Hepatocyte (in vitro differentiated cells): ENCODE measurements at regions not wholly inside any gene's neighbourhood (a gene's known extent, or its start where the extent isn't known, plus 50 kb on each side); places are given as distances from the start of the nearest gene placed in this dataset.

ENCODE experiments used
- DNase-seq: peaks from one replicate; pipeline ENCODE4 v3.0.0-alpha.2; 2016; ENCODE audit warnings: low spot score
- H2AFZ ChIP-seq: fragments of 200-600 bp; sonication (generic); 2 replicates; pipeline ENCODE4 v1.6.0; 2016; ENCODE audit warnings: antibody characterized with exemption, mild to moderate bottlenecking
- H3K27ac ChIP-seq: fragments of 200-600 bp; sonication (generic); 2 replicates; pipeline ENCODE4 v1.5.1; 2016; ENCODE audit warnings: mild to moderate bottlenecking
- H3K27me3 ChIP-seq: fragments of 200-600 bp; sonication (generic); 2 replicates; pipeline ENCODE4 v1.6.1; 2016
- H3K36me3 ChIP-seq: fragments of 200-600 bp; sonication (generic); replicated peaks from 2 replicates; pipeline ENCODE4 v1.5.1; 2016; ENCODE audit warnings: low read depth; ENCODE audit not compliant: insufficient read depth
- H3K4me1 ChIP-seq: fragments of 200-600 bp; sonication (generic); 2 replicates; pipeline ENCODE4 v1.5.1; 2016; ENCODE audit warnings: mild to moderate bottlenecking, moderate library complexity; ENCODE audit not compliant: insufficient read depth
- H3K4me2 ChIP-seq: fragments of 200-600 bp; sonication (generic); 2 replicates; pipeline ENCODE4 v1.6.0; 2016
- H3K4me3 ChIP-seq: fragments of 200-600 bp; sonication (generic); 2 replicates; pipeline ENCODE4 v1.5.1; 2016; ENCODE audit warnings: mild to moderate bottlenecking
- H3K79me2 ChIP-seq: fragments of 200-600 bp; sonication (generic); 2 replicates; pipeline ENCODE4 v1.6.0; 2017; ENCODE audit warnings: mild to moderate bottlenecking
- H3K9me2 ChIP-seq: fragments of 200-600 bp; sonication (generic); replicated peaks from 2 replicates; pipeline ENCODE4 v1.6.0; 2017; ENCODE audit warnings: mild to moderate bottlenecking; ENCODE audit not compliant: insufficient read depth
- H3K9me3 ChIP-seq: fragments of 200-600 bp; sonication (generic); 2 replicates; pipeline ENCODE4 v1.5.1; 2016; ENCODE audit warnings: low read depth, mild to moderate bottlenecking
- H4K20me1 ChIP-seq: fragments of 200-600 bp; sonication (generic); 2 replicates; pipeline ENCODE4 v1.6.0; 2016; ENCODE audit warnings: mild to moderate bottlenecking; ENCODE audit not compliant: insufficient read depth, poor library complexity, severe bottlenecking
- EZH2 ChIP-seq: fragments of 200-600 bp; sonication (generic); IDR thresholded peaks from 2 replicates; pipeline ENCODE4 v1.6.1; 2016; ENCODE audit warnings: antibody characterized with exemption, mild to moderate bottlenecking, borderline replicate concordance
- EZH2phosphoT487 ChIP-seq: fragments of 200-600 bp; sonication (generic); IDR thresholded peaks from one replicate; pipeline ENCODE4 v1.6.1; 2018; ENCODE audit warnings: antibody characterized with exemption, mild to moderate bottlenecking, low read depth, moderate library complexity; ENCODE audit not compliant: unreplicated experiment, severe bottlenecking
- WGBS: methylation state at CpG from one replicate; pipeline ENCODE4 v1.1.6; 2016; ENCODE audit warnings: low lambda C conversion rate; ENCODE audit errors: missing lambda C conversion rate; 5-methylcytosine and 5-hydroxymethylcytosine counted together
- TF ChIP-seq, protein P1 (sequence below): fragments of 200-600 bp; sonication (generic); IDR thresholded peaks from 2 replicates; pipeline ENCODE4 v1.5.1; 2016; ENCODE audit warnings: antibody characterized with exemption, mild to moderate bottlenecking; ENCODE audit not compliant: poor library complexity

- H3K4me3 ChIP-seq = no peak overlapping the region
- peaks cover 21% of the 10 kb centered on the region for H3K4me1 ChIP-seq
- H3K79me2 ChIP-seq = no peaks in the 10 kb centered on the region
- no peak overlapping the region for H3K27ac ChIP-seq
- H3K9me3 ChIP-seq = no peaks in the 10 kb centered on the region
- peak; percentile 16 for DNase-seq
- WGBS = 71% methylated on average over 1 of the region's 1 CpG
- no peaks in the 10 kb centered on the region for H3K36me3 ChIP-seq
- no peak overlapping the region for H2AFZ ChIP-seq
- TF ChIP-seq, protein P1, sequence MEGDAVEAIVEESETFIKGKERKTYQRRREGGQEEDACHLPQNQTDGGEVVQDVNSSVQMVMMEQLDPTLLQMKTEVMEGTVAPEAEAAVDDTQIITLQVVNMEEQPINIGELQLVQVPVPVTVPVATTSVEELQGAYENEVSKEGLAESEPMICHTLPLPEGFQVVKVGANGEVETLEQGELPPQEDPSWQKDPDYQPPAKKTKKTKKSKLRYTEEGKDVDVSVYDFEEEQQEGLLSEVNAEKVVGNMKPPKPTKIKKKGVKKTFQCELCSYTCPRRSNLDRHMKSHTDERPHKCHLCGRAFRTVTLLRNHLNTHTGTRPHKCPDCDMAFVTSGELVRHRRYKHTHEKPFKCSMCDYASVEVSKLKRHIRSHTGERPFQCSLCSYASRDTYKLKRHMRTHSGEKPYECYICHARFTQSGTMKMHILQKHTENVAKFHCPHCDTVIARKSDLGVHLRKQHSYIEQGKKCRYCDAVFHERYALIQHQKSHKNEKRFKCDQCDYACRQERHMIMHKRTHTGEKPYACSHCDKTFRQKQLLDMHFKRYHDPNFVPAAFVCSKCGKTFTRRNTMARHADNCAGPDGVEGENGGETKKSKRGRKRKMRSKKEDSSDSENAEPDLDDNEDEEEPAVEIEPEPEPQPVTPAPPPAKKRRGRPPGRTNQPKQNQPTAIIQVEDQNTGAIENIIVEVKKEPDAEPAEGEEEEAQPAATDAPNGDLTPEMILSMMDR = no peak
- no peak for TF ChIP-seq EZH2phosphoT487
- no peak for TF ChIP-seq EZH2
- no peaks in the 10 kb centered on the region for H4K20me1 ChIP-seq
- no peaks in the 10 kb centered on the region for H3K9me2 ChIP-seq
- no peaks in the 10 kb centered on the region for H3K27me3 ChIP-seq
- no peak overlapping the region for H3K4me2 ChIP-seq
Measured at GRCh38 chr5:124061663-124062062, 549.7 kb downstream of the CSNK1G3 start.

DNA sequence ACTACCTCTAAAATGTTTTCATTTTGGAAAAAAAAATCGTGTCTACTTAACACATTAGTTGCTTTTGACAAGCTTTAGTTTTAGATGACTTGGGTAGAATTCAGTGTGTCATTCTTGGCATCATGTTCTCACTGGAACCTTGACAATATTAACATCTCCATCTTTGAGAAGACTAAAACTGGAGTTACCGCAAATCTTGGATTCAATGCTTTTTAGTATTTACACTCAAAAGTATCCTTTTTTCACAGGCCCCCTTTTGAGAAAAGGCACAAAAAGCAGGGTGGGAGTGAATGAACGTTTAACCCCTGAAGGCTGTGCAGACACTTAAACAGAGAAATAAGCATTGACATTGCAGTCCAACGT lies 549.1 kb downstream of the CSNK1G3 start:
- Histone ChIP-seq H4K20me1 (no peaks in the 10 kb centered on the region), H3K79me2 (no peaks in the 10 kb centered on the region), H3K27ac (no peak overlapping the region), H3K4me3 (no peak overlapping the region), H3K9me2 (no peaks in the 10 kb centered on the region), H2AFZ (no peak overlapping the region), H3K4me1 (peaks cover 21% of the 10 kb centered on the region), H3K27me3 (no peaks in the 10 kb centered on the region), H3K4me2 (no peak overlapping the region), H3K36me3 (no peaks in the 10 kb centered on the region), H3K9me3 (no peaks in the 10 kb centered on the region)
- TF ChIP-seq EZH2phosphoT487 (no peak), EZH2 (no peak)
- TF ChIP-seq, protein P1 = no peak
- 86% methylated on average over 4 of the region's 4 CpGs for WGBS
- DNase-seq = no peak

DNA sequence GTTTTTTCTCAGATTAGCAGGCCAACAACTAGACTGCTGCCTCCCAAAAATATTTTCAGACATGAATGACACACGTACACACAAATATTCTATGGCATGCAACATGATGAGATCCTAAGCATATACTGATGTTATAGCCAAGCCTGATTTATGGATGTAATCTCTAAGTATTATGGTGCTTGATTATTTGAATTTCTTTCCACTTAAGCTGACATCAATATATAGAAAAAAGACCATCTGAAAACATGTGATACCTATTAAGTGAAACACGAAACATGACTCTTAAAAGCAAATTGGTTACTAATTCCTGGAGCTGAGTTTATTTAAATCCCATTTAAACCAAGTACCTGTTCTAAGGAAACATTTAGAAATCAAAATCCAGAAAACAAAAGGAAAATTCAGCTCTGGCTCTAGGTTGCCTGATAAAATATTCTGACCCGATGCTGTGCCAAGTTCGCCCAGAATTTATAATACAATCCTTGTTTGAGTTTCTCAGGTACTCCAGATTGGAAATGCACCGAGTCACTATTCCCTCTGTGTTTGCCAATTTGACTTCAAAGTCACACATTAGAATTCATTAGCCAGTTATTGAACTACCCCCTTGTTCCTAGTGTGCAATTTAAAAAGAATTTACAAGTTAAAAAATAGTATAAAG lies 548.6 kb downstream of the CSNK1G3 start:
- Histone ChIP-seq H3K9me3 (no peaks in the 10 kb centered on the region), H3K27me3 (no peaks in the 10 kb centered on the region), H3K27ac (no peak overlapping the region), H2AFZ (no peak overlapping the region), H3K4me2 (no peak overlapping the region), H3K4me1 (peaks cover 21% of the 10 kb centered on the region), H3K9me2 (no peaks in the 10 kb centered on the region), H3K36me3 (no peaks in the 10 kb centered on the region), H3K4me3 (no peak overlapping the region), H4K20me1 (no peaks in the 10 kb centered on the region), H3K79me2 (no peaks in the 10 kb centered on the region)
- 68% methylated on average over 5 of the region's 5 CpGs for WGBS
- no peak for DNase-seq
- TF ChIP-seq EZH2phosphoT487 (no peak), EZH2 (no peak)

GRCh38 chr5:124060011-124060410 lies 548.0 kb downstream of the CSNK1G3 start:
- no peaks in the 10 kb centered on the region for H3K9me2 ChIP-seq
- H3K27ac ChIP-seq = no peak overlapping the region
- H3K9me3 ChIP-seq = no peaks in the 10 kb centered on the region
- H4K20me1 ChIP-seq = no peaks in the 10 kb centered on the region
- peaks cover 21% of the 10 kb centered on the region for H3K4me1 ChIP-seq
- no peaks in the 10 kb centered on the region for H3K36me3 ChIP-seq
- H3K4me3 ChIP-seq = no peak overlapping the region
- DNase-seq = no peak
- no peak overlapping the region for H2AFZ ChIP-seq
- no peaks in the 10 kb centered on the region for H3K79me2 ChIP-seq
- H3K27me3 ChIP-seq = no peaks in the 10 kb centered on the region
- TF ChIP-seq, protein P1 = no peak
- no peak for TF ChIP-seq EZH2
- TF ChIP-seq EZH2phosphoT487 = no peak
- H3K4me2 ChIP-seq = no peak overlapping the region
